Peyer's patch (tissue), 4 donors: ENCODE measurements at regions not wholly inside any gene's neighbourhood (a gene's known extent, or its start where the extent isn't known, plus 50 kb on each side); places are given as distances from the start of the nearest gene placed in this dataset.

ENCODE experiments used
- POLR2A ChIP-seq, 2 donors: fragments of 450-650 bp; IDR thresholded peaks; one replicate each; pipeline ENCODE4 v1.5.1; 2017; ENCODE audit warnings: antibody characterized with exemption in 2 of 2, mild to moderate bottlenecking in 2 of 2, moderate library complexity in 2 of 2
- TF ChIP-seq, protein P1 (sequence below), 6 experiments: fragments of 450-650 bp in 4 of 6; fragments of 200-600 bp in 2 of 6; sonication (generic) in 1 of 6; IDR thresholded peaks; one replicate each; pipeline ENCODE4 v1.5.1; 2017 to 2019; ENCODE audit warnings: antibody characterized with exemption in 6 of 6, mild to moderate bottlenecking in 3 of 6, moderate library complexity in 1 of 6

GRCh38 chr2:194291104-194291503 is 1365.9 kb upstream of the SLC39A10 start:
- TF ChIP-seq, protein P1, sequence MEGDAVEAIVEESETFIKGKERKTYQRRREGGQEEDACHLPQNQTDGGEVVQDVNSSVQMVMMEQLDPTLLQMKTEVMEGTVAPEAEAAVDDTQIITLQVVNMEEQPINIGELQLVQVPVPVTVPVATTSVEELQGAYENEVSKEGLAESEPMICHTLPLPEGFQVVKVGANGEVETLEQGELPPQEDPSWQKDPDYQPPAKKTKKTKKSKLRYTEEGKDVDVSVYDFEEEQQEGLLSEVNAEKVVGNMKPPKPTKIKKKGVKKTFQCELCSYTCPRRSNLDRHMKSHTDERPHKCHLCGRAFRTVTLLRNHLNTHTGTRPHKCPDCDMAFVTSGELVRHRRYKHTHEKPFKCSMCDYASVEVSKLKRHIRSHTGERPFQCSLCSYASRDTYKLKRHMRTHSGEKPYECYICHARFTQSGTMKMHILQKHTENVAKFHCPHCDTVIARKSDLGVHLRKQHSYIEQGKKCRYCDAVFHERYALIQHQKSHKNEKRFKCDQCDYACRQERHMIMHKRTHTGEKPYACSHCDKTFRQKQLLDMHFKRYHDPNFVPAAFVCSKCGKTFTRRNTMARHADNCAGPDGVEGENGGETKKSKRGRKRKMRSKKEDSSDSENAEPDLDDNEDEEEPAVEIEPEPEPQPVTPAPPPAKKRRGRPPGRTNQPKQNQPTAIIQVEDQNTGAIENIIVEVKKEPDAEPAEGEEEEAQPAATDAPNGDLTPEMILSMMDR (IDR thresholded peaks at IDR 0.05) = no peak
- no peak for TF ChIP-seq POLR2A (IDR thresholded peaks at IDR 0.05)
